GM23248 (cell line): ENCODE measurements at regions not wholly inside any gene's neighbourhood (a gene's known extent, or its start where the extent isn't known, plus 50 kb on each side); places are given as distances from the start of the nearest gene placed in this dataset.

ENCODE experiments used
- EZH2 ChIP-seq: fragments of 200-600 bp; sonication (generic); IDR thresholded peaks from 2 replicates; pipeline ENCODE4 v1.6.1; 2018; ENCODE audit warnings: antibody characterized with exemption, mild to moderate bottlenecking; ENCODE audit not compliant: insufficient read depth, poor library complexity, severe bottlenecking
- EZH2phosphoT487 ChIP-seq: fragments of 200-600 bp; sonication (generic); IDR thresholded peaks from 2 replicates; pipeline ENCODE4 v1.6.1; 2018; ENCODE audit warnings: antibody characterized with exemption, moderate library complexity, mild to moderate bottlenecking, low read depth; ENCODE audit not compliant: insufficient read depth

- no peak for TF ChIP-seq EZH2
- no peak for TF ChIP-seq EZH2phosphoT487
These were observed 129.9 kb upstream of the ZNF32 start for GRCh38 chr10:43778571-43778970.
